ELR (cell line): ENCODE measurements at regions not wholly inside any gene's neighbourhood (a gene's known extent, or its start where the extent isn't known, plus 50 kb on each side); places are given as distances from the start of the nearest gene placed in this dataset.

Source experiments
- DNase-seq: peaks from one replicate; pipeline ENCODE4 v3.0.0-alpha.2; 2015; ENCODE audit warnings: low read depth

GRCh38 chr1:208419746-208420420, 175.7 kb upstream of the PLXNA2 start:
- no peak for DNase-seq

GRCh38 chr1:208420696-208421095, 176.5 kb upstream of the PLXNA2 start:
- DNase-seq = no peak

- no peak for DNase-seq
These were observed 177.3 kb upstream of the PLXNA2 start for GRCh38 chr1:208421486-208421885.

GRCh38 chr1:208423526-208423925, 179.3 kb upstream of the PLXNA2 start:
- DNase-seq = no peak

GRCh38 chr1:208425096-208425495, 180.9 kb upstream of the PLXNA2 start:
- DNase-seq = no peak

GRCh38 chr1:208430220-208430619, 186.0 kb upstream of the PLXNA2 start:
- no peak for DNase-seq

- peak; percentile 61 for DNase-seq
These were observed 187.5 kb upstream of the PLXNA2 start for GRCh38 chr1:208431721-208432120.

- no peak for DNase-seq
These were observed 188.2 kb upstream of the PLXNA2 start for GRCh38 chr1:208432346-208432745.

GRCh38 chr1:208433086-208433485, 188.9 kb upstream of the PLXNA2 start:
- DNase-seq = peak; percentile 4

- no peak for DNase-seq
These were observed 189.8 kb upstream of the PLXNA2 start for GRCh38 chr1:208433971-208434370.

GRCh38 chr1:208437401-208437800, 193.2 kb upstream of the PLXNA2 start:
- DNase-seq = peak; percentile 70

- no peak for DNase-seq
These were observed 194.0 kb upstream of the PLXNA2 start for GRCh38 chr1:208438112-208438699.

- DNase-seq = no peak
These were observed 201.6 kb upstream of the PLXNA2 start for GRCh38 chr1:208445758-208446203.

GRCh38 chr1:208446271-208446691, 202.1 kb upstream of the PLXNA2 start:
- DNase-seq = no peak

GRCh38 chr1:208448425-208448824, 204.2 kb upstream of the PLXNA2 start:
- DNase-seq = no peak

GRCh38 chr1:208449951-208450350, 205.8 kb upstream of the PLXNA2 start:
- DNase-seq = no peak

- DNase-seq = no peak
These were observed 206.8 kb upstream of the PLXNA2 start for GRCh38 chr1:208450958-208451357.

- peak; percentile 47 for DNase-seq
These were observed 211.6 kb upstream of the PLXNA2 start for GRCh38 chr1:208455821-208456220.

GRCh38 chr1:208456487-208456886, 212.3 kb upstream of the PLXNA2 start:
- no peak for DNase-seq

GRCh38 chr1:208460823-208461222, 216.6 kb upstream of the PLXNA2 start:
- no peak for DNase-seq

GRCh38 chr1:208461680-208462079, 217.5 kb upstream of the PLXNA2 start:
- peak; percentile 21 for DNase-seq

- DNase-seq = no peak
These were observed 218.6 kb upstream of the PLXNA2 start for GRCh38 chr1:208462761-208463160.

- DNase-seq = no peak
These were observed 221.1 kb upstream of the PLXNA2 start for GRCh38 chr1:208465266-208465665.
